ENCODE measurements at regions not wholly inside any gene's neighbourhood (a gene's known extent, or its start where the extent isn't known, plus 50 kb on each side); places are given as distances from the start of the nearest gene placed in this dataset.

DNA sequence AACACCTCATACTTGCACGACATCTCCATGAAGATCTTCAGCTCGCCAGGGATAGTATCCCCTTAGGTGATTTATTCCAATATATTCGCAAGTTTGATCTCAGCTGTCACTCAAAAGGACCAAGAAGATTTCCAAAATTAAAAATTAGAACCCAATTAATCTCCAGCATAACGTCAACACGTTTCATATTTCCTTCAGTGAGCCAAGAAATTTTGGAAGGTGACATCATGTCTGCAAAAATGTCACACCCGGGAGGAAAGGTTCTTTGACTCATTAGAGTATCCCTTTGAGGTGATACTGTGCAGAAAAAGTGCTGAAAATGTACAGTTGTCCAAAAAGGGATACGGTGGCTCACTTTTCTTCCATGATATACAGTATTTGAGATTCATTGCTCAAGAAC, 569.6 kb downstream of the EFNB2 start:
- no peak for DNase-seq

DNA sequence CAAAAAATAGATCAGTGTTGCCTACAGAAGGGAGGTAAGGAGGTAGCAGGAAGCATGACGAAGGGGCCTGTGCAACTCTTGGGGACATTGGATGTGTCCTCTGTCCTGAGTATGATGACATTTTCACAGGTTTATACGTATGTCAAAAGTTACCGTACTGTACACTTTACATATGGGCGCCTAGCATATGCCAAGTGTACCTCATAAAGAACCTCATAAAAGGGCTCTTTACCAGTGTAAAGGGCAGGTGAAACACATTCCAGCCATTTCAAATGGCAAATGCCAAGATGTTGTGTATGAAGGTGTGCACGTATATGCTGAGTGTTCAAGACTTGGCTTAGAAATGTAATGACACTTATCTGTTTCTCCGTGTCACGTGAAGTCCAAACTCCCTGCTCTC, 573.4 kb downstream of the EFNB2 start:
- no peak for DNase-seq

DNA sequence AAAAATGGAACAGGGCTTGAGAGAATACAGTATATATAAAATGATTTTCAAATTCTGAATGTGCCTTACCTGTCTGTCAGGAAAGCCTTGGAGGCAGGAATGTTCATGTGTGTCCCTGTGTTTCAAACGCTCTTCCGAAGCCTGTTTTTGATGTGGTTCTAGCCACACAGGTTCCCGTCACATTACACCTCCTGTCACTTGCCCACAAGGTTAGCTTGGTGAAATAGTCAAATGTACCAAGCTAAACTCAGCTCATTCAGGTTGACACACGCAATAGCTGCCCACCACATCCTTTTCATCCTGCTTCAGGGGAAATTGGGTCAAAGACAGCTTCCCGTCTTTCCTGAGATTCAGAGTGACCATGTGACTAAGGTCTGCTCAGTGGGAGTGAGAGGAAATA, 574.0 kb downstream of the EFNB2 start:
- DNase-seq = no peak

DNA sequence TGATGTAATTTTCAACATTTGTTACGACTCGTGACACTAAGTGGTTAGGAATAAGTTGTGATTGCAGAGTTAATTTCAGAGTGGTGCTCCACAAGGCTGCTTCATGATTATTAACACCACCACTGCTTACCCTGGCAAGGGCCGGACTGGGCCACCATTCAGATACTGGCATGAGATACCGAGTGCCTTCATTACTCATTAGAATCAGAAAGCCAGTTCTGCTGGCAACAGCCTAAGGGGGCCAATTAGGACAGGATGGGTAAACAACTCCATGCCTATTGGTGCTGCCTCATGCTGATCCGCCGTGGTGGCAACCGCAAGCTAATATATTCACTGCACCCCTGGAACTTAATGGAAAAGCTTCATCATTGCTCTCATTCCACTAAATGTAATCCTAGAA, 575.1 kb downstream of the EFNB2 start:
- no peak for DNase-seq

DNA sequence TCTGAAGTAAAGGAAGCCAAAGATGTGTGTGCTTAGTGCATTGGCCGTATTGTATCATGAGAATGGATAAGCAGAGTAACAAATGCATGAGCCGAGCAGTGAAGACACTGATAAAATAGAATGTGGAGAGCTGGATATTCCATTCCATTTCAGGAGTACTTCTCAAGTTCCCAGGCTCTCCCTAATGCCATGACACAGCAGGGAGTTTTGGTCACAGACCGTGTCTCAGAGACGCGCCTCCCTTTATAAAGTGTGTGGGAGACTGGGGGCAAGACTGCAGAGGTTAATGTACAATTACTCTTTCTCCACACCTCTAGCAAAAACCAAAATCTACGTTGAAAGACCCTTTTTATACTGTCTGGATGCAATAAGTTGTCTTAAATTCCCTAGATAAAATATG, 575.6 kb downstream of the EFNB2 start:
- no peak for DNase-seq

DNA sequence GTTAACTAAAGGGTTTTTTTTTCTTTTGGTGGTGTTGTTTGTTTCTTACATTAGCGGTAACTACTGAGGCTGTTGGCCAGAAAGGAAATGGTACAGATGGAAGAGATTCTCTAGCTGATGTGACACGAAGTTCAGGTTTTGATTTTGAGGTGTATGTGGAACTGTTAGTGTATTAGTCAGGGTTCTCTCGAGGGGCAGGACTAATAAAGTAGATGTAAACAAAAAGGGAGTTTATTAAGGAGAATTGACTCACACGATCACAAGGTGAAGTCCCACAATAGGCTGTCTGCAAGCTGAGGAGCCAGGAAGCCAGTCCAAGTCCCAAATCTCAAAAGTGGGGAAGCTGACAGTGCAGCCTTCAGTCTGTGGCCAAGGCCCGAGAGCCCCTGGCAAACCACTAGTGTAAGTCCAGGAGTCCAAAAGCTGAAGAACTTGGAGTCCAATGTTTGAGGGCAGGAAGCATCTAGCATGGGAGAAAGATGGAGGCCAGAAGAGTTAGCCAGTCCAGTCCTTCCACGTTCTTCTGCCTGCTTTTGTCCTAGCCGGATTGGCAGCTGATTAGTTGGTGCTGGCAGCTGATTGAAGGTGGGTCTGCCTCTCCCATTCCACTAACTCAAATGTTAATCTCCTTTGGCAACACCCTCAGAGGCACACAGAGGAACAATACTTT, 577.6 kb downstream of the EFNB2 start:
- DNase-seq = no peak

DNA sequence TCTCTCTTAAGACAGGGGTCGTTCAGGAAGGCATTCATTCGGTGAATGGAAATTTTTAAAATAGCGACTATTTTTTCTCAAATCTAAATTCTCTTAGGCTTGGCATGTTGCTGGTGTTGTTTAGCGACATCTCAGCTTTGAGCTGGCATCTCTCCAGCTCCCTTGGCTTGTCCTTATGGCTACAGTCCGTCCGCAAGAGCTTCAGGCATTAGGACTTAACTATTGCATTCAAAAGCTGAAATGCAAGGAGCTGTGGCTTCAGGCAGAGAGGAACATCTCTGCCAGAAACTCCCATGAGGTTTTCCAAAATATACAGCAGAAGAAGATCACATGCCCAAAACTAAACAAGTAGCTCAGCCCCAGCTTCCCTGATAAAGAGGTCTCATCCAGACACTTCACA, 578.5 kb downstream of the EFNB2 start:
- DNase-seq = no peak

DNA sequence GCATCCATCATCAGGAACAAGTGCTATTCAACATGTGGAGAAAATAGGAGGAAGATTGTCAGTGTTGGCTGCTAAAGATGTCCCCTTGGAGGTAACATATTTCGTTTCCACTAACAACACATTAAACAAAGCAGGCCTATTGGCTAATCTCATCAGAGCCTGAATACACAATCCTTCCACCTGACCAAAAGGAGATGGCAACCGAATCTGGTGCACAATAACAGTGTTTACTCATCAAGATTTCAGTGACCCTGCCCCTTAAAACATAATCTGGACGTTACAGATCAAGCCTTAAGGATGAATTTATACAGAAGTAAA, 582.5 kb downstream of the EFNB2 start:
- no peak for DNase-seq

DNA sequence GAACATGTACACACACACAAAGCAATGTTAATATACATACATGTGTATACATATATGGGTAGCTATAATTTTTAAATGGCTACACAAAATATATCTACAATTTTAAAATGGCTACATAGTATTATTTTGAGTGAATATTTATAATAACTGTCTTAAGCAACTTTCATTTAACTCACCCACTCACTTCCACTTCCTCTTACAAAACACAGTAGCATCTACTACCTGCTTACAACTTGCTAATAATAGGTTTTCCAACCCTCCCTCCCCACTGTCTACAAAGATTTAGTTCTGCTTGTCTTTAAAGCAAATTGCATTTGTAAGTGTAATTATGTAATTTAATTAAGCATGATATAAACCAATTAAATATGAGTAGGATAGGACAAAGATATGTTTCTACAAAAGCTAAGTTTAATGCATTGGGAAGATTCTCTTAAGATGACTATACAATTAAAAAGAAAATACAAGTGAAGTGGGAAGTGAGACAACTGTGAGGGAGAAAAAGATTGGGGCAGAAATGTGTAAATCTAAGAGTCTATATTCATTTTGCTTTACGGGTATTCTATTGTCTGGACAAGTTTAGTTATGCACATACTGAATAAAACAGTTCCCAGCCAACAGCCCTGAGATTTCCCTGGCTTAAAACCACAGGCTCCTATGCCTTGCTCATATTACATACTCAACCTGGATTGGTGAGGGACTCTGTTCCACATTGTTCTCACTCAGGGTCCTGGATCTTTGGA, 583.1 kb downstream of the EFNB2 start:
- no peak for DNase-seq

DNA sequence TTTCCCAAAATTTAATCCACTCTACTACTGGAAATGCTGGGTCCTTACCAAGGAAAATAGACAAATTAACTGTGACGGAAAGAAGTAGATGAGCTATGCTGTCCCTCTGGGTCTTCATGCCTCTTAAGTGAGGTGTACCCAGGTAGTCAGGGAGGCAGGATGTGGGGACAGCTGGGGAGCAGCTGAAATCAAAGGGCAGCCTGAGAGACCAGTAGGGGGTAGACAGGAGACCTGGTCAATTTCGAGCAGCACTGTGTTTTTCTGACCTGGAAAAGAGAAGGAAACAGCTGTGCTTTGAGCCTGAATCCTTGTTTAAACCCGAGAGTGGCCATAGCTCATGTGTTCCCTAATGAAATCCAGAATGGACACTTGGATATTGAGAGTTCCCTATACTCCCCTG, 587.3 kb downstream of the EFNB2 start:
- DNase-seq = no peak

DNA sequence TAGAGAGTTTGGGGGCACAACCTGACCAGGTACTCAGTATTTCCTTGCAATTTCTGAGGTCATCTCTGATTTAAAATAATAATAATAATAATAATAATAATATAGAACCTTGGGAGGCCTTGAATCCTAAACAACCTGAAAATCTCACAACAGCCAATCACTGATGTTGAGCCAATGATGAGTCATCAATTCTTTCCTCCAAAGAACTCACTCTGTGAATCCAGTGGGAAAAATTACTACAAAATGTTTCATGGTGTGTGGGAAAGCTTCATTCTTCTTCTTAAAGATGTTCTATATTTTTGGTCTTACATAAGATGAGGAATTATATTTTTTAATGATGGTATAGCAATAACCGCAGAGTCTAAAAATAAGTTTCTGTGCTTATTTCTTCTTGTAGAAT, 594.6 kb downstream of the EFNB2 start:
- DNase-seq = no peak

DNA sequence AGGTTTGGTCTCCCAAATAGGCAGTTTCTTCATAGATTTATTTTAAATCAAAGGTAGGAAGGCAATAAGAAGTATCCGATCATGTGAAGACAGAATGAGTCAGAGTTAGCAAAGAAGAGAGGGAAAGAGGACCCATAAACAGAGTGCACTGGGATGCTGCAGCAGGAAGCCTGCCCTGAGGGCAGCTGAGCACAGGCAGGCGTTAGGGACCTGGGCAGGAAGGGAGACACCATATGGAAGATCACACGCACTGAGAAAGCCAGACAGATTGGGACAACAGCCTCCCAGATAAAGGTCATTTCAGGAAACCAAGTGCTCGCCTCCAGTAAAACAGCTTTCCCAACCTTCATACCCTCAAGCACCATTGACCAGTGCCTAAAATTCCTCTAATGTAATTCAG, 598.0 kb downstream of the EFNB2 start:
- DNase-seq = no peak

DNA sequence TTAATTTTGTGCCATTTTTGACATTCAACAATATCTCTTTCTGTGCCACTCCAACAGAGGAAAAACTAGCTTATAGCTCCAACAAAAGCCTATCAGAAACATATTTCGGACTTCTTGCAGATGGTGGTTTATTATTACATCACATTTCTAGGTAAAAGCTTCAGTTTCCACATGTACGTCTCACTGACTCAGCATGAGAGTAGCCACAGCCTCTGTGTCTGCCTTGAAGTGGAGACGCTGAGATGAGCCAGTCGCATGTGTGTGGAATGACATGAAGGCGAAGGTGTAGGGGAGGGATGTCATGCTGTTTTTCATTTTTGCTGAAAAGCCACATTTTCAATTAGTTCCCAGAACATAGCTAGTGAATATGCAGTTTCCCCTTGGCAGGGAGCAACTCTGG, 598.6 kb downstream of the EFNB2 start:
- no peak for DNase-seq

DNA sequence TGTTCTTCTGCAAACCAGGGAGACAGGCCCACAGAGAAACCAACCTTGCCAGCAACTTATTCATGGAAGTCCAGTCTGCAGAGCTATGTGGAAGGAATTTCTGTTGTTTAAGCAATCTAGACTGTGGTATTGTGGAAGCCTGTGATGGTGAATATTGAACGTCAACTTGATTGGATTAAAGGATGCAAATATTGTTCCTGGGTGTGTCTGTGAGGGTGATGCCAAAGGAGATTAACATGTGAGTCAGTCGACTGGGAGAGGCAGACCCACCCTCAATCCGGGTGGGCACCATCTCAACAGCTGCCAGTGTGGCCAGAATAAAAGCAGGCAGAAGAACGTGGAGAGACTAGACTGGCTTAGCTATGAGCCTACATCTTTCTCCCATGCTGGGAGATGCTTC, 606.0 kb downstream of the EFNB2 start:
- no peak for DNase-seq

DNA sequence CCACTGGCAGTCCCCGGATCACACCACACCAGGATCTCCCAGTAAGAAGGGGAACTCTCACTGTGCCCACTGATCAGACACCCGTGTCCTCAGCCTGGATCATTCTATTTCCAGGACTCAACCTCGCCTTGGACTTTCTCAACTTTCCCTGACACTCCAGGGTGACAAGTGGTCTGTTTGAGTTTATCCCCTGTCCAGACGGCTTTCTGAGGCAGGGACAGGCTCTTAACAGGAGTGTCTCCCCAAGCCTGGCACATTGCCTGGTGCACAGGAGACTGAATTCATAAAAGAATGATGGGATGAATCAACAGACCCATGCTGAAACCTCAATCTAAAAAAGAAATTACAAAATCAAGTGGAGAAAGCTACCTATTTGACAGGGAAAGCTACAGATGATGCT, 606.6 kb downstream of the EFNB2 start:
- no peak for DNase-seq

DNA sequence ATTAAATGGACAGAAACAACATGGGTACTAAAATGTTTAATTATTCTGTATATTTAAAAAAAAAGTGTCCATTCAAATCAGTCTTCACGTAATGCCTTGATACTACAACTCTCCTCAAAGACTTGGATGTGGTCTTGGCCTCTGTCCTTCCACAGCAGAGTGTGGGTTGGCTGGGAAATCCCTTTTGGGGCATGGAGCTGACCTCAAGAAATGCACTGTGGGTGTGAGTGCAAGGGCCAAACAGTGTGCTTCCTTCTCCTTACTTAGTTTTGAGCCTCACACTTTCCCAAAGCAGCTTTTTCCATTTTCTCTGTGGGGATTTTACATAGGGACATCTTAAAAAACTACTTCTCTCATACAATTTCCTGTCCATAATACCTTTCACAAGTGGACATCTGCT, 607.4 kb downstream of the EFNB2 start:
- DNase-seq = no peak

DNA sequence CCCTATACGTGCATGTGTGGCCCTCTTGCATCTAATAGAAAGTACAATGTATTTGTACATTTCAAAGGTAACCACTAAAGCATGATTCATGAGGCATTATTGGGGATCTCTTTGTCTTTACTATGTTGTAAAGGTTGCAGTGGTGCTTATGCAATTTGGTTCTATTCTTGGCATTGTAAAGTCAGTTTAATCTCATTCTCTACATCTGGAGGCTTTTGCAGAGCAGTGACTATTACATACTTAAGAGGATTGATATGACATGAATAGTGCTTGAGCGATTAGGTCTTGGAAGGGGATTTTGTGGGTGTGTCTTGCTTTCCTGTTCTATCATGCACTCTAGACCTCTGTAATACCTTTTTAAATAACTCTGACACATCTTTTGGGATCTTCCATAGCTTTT, 610.0 kb downstream of the EFNB2 start:
- DNase-seq = no peak

DNA sequence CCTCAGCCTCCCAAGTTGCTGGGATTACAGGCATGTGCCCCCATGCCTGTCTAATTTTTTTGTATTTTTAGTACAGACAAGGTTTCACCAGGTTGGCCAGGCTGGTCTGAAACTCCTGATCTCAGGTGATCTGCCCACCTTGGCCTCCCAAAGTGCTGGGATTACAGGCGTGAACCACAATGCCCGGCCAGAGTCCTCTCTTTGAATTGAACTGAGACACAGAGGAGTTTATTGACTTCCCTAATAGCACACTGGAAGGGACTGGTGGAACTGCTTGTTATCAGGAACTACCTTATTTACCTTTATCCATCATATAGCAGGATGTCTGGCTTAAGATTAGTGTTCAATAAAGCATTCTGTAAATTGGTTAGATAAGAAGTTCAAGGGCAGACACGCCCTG, 613.8 kb downstream of the EFNB2 start:
- no peak for DNase-seq

DNA sequence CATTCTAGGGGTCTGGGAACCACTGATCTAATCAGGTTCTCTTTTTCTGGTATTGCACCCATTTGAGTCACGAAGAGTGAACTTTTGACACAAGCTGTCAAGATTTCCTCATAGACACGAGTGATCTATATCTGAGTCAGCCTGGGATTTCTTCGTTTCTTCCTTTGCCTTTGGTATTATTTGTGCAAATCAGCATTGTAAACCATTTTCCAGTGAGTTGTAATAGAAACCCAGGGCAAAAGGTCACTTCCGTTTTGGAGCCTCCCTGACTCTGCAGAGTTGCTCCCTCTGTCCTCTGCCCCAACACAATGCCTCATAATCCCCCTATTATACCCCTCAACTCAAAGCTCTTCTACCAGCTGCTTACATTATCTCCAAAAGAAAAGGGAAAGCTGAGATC, 615.1 kb downstream of the EFNB2 start:
- DNase-seq = no peak

DNA sequence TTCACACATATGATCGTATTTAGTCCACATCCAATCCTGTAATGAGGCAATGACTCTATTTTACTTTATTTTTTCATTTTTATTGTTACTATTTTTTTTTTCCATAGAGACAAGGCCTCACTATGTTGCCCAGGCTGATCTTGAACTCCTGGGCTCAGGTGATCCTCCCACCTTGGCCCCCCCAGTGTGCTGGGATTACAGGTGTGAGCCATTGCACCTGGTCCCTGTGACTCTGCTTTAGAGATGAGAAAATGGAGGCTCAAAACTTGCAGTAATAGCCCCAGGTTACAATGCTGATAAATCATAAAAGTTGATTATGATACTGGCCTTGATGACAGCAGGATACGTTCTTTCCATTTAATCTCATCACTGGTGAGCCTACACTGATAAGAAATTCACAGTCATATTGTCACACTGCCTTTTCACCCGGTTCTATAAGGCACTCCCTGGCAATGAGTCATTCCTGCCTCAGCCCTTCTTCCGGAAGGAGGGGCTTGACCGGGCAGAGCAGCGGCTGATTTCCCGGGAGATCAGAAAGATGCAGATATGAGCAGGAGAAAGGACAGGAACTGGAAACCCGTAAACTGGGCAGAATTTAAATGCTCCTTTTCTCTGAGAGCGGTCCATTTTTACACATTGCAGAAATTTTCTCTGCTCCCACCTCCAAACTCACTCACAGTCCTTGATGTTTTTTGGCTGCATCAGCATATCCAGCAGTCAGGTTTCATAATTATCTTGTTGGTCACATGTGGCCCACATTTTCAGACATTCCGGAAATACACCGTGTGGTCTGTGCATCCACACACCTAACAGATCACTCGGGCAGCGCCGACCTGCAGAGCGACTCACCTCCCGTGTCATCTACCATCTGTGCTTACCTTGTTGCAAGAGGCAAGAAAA, 616.4 kb downstream of the EFNB2 start:
- no peak for DNase-seq

DNA sequence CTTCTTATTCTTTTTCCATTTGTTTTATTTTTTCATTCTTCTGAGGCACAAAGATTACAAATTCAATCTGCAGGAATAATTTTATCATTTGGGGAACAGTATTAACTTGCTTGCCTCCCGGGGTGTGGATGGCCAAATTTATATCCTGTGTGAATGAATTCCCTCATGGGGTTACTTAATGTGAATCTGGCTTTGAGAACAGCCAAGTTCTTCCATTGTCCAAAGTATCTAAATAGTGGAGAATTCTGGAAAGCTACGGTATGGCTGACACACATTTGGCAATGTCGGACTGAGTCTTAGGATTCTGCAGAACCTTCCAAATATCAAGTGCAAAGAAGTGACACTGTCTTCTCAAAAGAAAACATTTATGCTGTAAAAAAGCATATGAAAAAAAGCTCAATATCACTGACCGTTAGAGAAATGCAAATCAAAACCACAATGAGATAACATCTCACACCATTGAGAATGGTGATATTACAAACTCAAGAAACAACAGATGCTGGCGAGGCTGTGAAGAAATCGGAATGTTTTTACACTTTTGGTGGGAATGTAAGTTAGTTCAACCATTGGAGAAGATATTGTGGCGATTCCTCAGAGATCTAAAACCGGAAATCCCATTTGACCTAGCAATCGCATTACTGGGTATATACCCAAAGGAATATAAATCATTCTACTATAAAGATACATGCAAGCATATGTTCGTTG, 620.2 kb downstream of the EFNB2 start:
- DNase-seq = no peak

DNA sequence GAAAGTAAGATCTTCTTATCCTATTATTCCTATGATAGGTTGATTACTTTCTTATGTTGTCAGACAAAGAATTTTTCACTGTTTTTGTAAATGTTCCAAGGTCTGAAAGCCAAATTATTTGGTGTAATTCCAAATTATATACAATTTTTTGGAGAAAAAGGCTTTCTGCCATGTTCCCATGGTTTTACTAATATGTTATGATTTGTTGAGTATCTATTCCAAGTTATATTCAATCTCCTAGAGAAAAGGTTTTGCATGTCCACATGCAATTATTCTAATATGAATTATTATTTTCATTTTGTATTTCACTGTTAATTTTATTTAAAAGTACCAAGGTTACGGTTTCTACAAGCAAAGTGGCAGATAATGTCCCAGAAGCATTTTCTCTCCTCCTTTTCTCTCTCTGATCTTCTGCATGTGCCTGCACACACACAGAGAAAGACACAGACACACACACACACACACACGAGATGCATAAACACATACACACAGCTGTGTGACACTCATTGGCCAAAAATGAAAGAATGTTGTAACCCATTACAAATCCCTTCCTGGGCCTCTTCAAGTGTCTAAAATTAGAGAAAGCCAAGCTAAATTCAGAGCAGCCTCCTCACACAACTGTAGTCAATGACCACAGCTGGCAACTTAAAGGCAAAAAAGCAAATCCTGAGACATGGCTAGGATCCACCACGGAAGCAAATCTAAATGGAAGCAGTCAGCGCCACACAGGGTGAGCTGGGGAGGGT, 621.0 kb downstream of the EFNB2 start:
- no peak for DNase-seq

DNA sequence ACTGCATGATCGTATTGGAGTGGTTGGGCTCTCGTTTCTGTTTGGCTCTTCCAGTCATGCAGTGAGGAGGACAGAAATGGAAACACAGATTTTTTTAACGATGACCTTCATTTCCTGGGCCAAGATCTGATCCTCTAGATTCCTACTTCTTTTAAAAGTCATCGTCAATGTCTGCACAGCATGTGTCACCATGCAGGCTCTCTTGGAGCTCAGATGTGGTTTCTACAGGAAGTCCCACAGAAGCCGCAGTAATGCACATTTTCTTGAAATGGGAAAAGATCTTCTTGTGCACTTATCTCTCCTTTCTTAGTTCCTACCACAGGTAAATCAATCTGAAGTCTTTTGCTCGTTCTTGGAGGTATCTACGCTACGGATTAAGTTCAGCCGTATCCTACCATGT, 626.9 kb downstream of the EFNB2 start:
- no peak for DNase-seq

Measured in NCI-H187 treated with DMSO at 0.1 percent for 48 hours (cell line).